Hindlimb muscle (tissue), 1 donor: ENCODE measurements at regions not wholly inside any gene's neighbourhood (a gene's known extent, or its start where the extent isn't known, plus 50 kb on each side); places are given as distances from the start of the nearest gene placed in this dataset.
"Not testable (repeated sequence)": the region's sequence is repeated elsewhere in the genome, so short reads cannot be mapped to it uniquely, and the experiment has no call there.

Experiments
- DNase-seq: peaks from one replicate; pipeline ENCODE4 v3.0.0-alpha.2; 2013

GRCh38 chr2:186093174-186093573, 354.6 kb downstream of the FSIP2 start:
- DNase-seq, result peak; percentile 42

DNA sequence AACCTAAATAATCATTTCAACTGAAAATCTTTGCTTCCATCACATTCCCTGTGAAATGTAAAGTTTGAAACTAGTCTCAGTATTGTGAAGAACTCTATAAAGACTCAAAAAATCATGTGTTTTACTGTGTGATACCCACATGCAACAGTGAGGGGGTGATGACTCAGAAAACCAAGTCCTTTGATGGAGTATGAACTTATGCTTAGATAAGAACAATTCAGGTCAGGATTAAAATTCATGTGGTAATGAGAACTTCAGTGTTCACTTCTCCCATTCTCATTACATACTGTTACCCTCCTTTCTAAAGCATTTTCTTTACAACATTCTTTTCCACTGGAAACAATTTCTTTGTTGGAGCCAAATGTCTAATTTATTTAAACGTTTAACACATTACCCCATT, 360.2 kb downstream of the FSIP2 start:
- DNase-seq, result no peak

GRCh38 chr2:186099826-186100225, 361.2 kb downstream of the FSIP2 start:
- no peak for DNase-seq

DNA sequence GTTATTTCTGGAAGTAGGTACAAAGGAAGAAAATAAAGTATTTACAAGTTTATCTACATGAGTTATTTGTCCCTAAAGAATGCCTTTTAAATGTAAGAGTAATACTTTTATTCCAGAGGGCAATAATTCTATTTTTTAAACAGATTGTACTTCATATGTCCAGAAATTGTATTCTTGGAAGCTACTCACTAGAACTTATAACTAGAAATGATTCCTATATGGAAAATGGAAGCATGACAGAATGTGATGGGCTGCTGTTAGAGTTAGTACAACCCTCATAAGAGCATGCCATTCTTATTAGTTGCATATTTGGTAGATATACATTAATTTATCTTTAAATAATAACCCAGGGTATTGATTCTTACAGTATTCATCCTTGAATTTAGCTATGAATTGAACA, 362.0 kb downstream of the FSIP2 start:
- DNase-seq, result no peak

DNA sequence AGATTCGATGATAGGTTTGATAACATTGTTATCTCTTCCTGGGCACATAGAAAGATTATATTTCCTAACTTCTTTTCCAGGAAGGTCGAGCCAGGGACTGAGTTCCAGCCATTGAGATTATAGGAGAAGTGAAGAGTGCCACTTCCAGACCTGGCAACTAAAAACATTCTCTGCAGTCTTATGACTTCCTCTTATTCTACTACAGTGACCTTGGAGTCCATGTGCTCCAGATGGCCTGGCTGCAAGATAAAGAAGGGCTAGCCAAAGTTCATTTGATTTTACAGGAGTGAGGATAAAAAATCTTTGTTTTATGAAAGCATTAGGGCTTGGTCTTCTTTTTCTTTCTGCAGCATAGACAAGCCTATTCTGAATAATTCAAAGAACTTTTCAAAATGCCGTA, 363.0 kb downstream of the FSIP2 start:
- DNase-seq, result peak; percentile 64

- DNase-seq, result no peak
These were observed 364.7 kb downstream of the FSIP2 start for GRCh38 chr2:186103276-186103675.

GRCh38 chr2:186105016-186105724, 366.6 kb downstream of the FSIP2 start:
- no peak for DNase-seq

DNA sequence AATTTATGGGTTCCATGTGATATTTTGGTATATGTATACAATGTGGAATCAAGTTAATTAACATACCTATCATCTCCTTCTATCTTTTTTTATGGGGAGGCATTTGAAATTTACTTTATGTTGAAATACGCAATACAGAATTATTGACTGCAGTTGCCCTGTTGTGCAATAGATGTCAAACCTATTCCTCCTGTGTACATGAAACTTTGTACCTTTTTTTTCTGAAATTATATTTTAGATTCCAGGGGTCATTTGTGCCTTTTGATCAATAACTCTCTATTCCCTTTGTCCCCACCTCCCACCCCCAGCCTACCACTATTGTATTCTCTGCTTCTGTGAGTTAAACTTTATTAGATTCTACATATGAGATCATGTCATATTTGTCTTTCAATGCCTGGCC, 369.9 kb downstream of the FSIP2 start:
- no peak for DNase-seq

GRCh38 chr2:186113284-186113683, 372.8 kb upstream of the ZC3H15 start:
- no peak for DNase-seq

GRCh38 chr2:186125156-186125555, 360.9 kb upstream of the ZC3H15 start:
- DNase-seq, result no peak

- no peak for DNase-seq
These were observed 360.4 kb upstream of the ZC3H15 start for GRCh38 chr2:186125625-186126024.

- no peak for DNase-seq
These were observed 359.9 kb upstream of the ZC3H15 start for GRCh38 chr2:186126181-186126580.

DNA sequence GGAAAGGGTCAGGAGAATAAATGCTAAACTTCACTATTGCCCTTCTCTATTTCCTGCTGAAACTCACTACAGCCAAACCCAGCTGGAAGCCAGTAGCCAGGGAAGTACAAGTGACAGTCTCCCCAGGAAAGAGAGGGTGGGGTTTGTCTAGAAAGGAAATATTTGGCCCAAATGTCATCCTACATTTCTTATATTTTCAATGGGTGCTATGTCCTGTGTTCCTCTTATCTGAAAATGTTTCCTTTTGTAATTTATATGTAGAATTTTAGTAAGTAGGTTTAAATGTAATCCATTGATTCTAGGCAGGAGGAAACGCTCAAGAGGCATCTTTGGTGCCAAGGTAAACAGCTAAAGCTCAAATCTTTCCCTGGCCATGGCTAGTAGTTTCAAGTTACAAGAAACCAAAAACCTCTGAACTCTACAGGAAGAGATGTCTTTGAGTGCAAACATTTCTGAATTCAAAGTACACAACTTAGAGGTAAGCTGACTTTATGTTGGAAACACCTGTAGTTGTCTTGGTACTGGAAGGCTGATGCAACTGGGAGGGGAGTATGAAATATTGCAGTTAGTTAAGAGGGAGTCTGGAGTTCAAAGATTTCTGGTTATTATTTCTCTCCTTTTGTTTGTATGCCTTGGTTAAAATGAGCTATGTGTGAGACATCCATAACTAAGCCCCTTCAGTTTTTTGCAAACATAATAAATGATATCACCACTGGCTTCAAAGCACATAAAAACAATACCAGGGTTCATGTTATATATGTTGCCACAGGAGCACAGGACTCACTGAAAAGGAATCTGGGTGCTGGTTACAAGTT, 356.1 kb upstream of the ZC3H15 start:
- DNase-seq, result no peak

DNA sequence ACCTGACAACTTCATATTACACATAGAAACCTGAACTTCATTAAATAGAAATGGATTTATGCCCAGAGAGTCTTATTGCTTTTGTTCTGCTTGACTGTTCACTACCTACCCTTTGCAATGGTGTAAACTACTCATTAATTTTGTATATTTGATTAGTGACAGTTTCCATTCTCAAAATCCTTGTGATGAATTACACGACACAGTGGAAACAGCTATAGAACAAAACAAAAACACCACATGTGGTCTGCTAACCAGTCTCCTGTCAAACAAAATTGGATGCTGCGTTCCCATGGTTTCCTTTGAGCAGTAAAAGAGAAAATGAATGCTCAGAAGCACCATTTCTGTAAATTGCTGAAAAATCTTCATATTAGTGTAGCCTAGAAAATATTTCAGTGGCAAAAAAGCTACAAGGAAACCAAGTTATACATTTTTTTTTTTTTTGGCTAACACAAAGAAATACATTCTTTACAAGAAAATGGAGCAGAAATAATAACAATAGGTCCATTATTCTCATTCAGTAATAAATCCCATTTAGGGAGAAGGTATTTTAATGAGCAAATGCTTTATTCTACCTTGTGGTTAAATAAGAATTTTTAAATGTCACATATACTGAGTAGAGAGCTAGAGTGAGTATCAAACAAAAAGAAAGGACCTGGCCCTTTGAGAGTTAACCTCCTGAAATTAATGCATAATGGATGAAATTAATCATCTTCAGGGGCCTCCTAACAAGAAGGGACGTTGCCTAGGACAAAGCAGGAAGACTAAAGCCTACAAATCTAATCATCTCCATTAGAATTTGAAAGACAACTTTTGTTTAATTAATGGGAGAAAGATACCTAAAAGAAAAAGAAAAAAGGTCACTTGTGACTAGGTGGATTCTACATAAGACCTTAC, 355.1 kb upstream of the ZC3H15 start:
- no peak for DNase-seq

- peak; percentile 38 for DNase-seq
These were observed 350.4 kb upstream of the ZC3H15 start for GRCh38 chr2:186135686-186136085.

- DNase-seq, result no peak
These were observed 349.2 kb upstream of the ZC3H15 start for GRCh38 chr2:186136860-186137259.

DNA sequence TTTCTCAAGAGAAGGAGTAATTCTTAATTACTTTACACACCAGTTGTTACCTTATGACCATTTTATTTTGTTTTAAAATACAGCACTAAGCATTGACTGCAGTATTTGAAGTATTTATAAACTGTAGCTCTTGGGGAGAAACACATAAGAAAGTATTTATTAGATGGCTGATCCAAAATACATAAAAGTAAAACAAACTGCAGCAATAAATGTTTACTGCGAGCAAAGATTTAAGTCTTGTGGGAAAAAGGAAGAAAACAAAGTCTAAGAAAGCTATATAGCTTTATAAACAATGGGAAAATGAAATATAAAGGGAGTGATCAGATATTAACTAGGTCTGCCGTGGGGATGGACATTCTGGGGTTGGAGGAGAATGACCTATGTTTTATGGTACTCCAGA, 347.2 kb upstream of the ZC3H15 start:
- no peak for DNase-seq

GRCh38 chr2:186159101-186159500, 327.0 kb upstream of the ZC3H15 start:
- no peak for DNase-seq

DNA sequence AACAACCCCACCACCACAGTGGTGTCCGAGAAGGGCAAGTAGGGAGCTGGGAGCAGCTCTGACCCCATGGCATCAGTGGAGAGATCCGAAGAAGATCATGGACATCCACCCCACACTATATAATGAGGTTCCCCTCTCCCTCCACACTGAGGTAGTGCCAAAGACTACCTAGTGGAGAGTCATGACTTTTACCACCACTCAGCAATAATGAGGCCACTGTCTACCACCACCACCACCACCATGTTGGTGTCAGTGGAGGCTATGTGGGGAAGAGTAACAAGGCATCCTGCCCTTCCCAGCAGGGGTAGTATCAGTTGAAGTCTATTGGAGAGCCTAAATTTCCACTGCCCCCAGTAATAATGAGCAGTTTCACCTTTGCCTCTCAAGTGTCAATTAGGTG, 321.7 kb upstream of the ZC3H15 start:
- no peak for DNase-seq

DNA sequence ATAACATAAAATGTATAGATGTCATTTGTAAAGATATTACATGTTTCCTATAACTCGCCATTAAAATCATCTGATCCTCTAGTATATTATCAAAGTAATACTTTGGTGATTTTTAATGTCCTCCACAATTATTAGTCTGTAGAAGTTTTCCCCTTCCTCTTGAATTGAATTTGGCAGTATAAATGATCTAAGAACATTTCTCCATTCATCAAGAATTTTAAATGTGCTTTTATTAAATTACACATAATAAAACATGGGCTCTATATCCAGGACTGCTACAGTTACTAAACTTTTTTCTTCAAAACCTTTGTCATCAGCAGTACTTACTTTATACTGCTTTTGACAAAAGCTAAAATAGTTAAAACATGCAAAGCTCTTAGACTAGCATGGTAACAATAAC, 315.4 kb upstream of the ZC3H15 start:
- no peak for DNase-seq

DNA sequence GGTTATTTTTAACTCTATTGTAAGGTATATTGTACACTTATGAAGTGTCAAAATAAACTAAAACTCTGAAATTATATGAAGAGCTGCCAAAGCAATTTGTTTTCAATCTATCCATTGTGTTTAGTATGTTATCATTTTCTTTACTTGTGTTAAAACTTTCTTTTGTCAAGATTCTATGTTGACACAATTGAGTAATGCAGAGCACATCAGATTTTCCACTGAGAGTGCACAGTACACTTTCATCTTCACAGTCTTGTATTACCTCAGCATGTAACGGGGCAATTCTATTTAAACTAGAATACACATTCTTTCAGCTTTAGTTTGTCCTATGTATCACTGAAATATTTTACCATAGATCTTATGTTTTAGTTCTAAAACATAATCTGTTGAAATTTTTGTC, 304.4 kb upstream of the ZC3H15 start:
- no peak for DNase-seq

DNA sequence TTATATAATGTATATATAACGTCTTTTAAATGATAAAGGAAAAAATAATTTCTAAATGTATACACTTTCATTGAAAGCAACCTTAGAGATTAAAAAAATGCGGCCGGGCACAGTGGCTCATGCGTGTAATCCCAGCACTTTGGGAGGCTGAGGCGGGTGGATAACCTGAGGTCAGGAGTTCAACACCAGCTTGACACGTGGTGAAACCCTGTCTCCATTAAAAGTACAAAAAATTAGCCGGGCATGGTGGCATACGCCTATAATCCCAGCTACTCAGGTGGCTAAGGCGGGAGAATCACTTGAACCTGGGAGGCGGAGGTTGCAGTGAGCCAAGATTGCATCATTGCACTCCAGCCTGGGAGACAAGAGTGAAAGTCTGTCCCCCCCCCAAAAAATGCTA, 303.7 kb upstream of the ZC3H15 start:
- DNase-seq, result not testable (repeated sequence)

DNA sequence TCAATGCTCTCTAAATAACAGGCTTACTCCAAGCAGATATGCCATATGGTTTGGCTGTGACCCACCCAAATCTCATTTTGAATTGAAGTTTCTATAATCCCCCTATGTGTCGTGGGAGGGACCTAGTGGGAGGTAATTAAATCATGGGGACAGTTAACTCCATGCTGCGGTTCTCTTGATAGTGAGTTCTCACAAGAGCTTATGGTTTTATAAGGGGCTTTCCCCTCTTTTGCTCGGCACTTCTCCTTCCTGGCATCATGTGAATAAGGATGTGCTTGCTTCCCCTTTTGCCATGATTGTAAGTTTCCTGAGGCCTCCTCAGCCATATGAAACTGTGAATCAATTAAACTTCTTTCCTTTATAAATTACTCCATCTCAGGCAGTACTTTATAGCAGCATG, 302.7 kb upstream of the ZC3H15 start:
- DNase-seq, result no peak
